MM.1S (cell line): ENCODE measurements at regions not wholly inside any gene's neighbourhood (a gene's known extent, or its start where the extent isn't known, plus 50 kb on each side); places are given as distances from the start of the nearest gene placed in this dataset.

Source experiments
- EZH2 ChIP-seq: fragments of 300-600 bp; sonication (generic); optimal IDR thresholded peaks from 2 replicates; pipeline ENCODE3; 2017; ENCODE audit warnings: low read depth, mild to moderate bottlenecking, antibody characterized with exemption, low read length, mixed read lengths
- EZH2phosphoT487 ChIP-seq: fragments of 300-600 bp; sonication (generic); IDR thresholded peaks from 2 replicates; pipeline ENCODE4 v1.6.1; 2018; ENCODE audit warnings: antibody characterized with exemption, low read length
- TF ChIP-seq, protein P1 (sequence below): fragments of 300-600 bp; sonication (generic); IDR thresholded peaks from 2 replicates; pipeline ENCODE4 v1.5.1; 2016; ENCODE audit warnings: antibody characterized with exemption, low read length, mixed read lengths

DNA sequence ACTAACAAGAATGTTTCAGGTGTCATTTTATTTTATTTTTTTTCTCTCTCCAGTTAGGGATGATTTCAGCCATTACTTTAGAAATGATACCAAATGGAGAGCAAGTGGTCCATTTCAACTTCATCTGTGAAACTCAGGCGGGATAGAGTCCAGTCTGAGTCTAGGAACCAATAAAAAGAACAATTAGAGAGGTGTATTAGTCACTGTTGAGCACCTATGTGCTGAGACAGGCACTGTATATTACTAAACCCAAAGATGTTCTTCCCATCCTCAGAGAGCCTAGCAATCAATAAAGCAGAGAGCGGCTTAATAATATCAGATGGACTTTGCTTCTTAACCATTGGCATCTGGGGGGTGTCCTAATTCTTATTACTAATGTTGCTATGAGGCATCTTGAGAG, 410.3 kb upstream of the SLC24A2 start:
- TF ChIP-seq, protein P1, sequence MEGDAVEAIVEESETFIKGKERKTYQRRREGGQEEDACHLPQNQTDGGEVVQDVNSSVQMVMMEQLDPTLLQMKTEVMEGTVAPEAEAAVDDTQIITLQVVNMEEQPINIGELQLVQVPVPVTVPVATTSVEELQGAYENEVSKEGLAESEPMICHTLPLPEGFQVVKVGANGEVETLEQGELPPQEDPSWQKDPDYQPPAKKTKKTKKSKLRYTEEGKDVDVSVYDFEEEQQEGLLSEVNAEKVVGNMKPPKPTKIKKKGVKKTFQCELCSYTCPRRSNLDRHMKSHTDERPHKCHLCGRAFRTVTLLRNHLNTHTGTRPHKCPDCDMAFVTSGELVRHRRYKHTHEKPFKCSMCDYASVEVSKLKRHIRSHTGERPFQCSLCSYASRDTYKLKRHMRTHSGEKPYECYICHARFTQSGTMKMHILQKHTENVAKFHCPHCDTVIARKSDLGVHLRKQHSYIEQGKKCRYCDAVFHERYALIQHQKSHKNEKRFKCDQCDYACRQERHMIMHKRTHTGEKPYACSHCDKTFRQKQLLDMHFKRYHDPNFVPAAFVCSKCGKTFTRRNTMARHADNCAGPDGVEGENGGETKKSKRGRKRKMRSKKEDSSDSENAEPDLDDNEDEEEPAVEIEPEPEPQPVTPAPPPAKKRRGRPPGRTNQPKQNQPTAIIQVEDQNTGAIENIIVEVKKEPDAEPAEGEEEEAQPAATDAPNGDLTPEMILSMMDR, result no peak
- TF ChIP-seq EZH2phosphoT487 (no peak), EZH2 (no peak)
